Stomach smooth muscle (tissue), 2 donors: ENCODE measurements at regions not wholly inside any gene's neighbourhood (a gene's known extent, or its start where the extent isn't known, plus 50 kb on each side); places are given as distances from the start of the nearest gene placed in this dataset.

Source experiments
- H3K27ac ChIP-seq: one replicate; pipeline ENCODE4 v1.7.0; 2013; ENCODE audit warnings: mild to moderate bottlenecking, low read length, inconsistent platforms
- H3K27me3 ChIP-seq, 2 donors: one replicate each; pipeline ENCODE4 v1.7.0; 2013; ENCODE audit warnings: low read length in 2 of 2; ENCODE audit not compliant: insufficient read depth in 2 of 2, control insufficient read depth in 1 of 2
- H3K36me3 ChIP-seq, 2 donors: one replicate each; pipeline ENCODE4 v1.7.0; 2013; ENCODE audit warnings: low read length in 2 of 2; ENCODE audit not compliant: control insufficient read depth in 2 of 2, insufficient read depth in 2 of 2
- H3K4me1 ChIP-seq: one replicate; pipeline ENCODE4 v1.7.0; 2013; ENCODE audit warnings: low read length; ENCODE audit not compliant: control insufficient read depth, insufficient read depth
- H3K4me3 ChIP-seq, 2 donors: one replicate each; pipeline ENCODE4 v1.7.0; 2013; ENCODE audit warnings: low read length in 2 of 2
- H3K9ac ChIP-seq, 2 donors: one replicate each; pipeline ENCODE4 v1.7.0; 2013; ENCODE audit warnings: low read length in 2 of 2, mild to moderate bottlenecking in 1 of 2
- H3K9me3 ChIP-seq, 2 donors: one replicate each; pipeline ENCODE4 v1.7.0; 2013; ENCODE audit warnings: low read length in 2 of 2; ENCODE audit not compliant: control insufficient read depth in 2 of 2
- donor health status: healthy.
- donor health status: Pancreatic carcinoma.

DNA sequence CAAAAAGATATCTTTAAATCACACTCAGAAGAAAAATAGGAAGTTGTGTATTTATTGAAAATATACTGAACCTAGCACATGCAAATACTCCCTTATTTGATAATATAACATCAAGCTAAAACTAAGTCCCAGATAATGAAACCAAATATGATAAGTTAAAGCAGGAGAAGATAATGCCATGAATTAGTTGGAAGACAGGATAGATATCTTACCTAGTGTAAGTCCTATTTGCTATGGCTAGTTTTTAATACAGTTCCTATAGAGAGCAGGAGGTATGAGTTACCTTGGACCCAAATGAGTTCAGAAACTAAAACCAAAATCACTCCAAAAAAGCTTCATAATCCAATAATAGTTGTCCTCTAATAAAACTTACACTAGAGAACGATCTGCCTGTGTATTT lies 1407.1 kb upstream of the MIR17HG start:
- Histone ChIP-seq H3K27me3 (no peaks in the 10 kb centered on the region), H3K27ac (no peak overlapping the region), H3K9me3 (no peaks in the 10 kb centered on the region), H3K4me1 (no peaks in the 10 kb centered on the region), H3K4me3 (no peak overlapping the region), H3K36me3 (no peaks in the 10 kb centered on the region), H3K9ac (no peak overlapping the region)

GRCh38 chr13:89943139-89943538 lies 1404.3 kb upstream of the MIR17HG start:
- no peak overlapping the region for H3K4me3 ChIP-seq
- no peak overlapping the region for H3K27ac ChIP-seq
- no peaks in the 10 kb centered on the region for H3K36me3 ChIP-seq
- no peaks in the 10 kb centered on the region for H3K27me3 ChIP-seq
- H3K4me1 ChIP-seq = no peaks in the 10 kb centered on the region
- H3K9ac ChIP-seq = no peak overlapping the region
- no peaks in the 10 kb centered on the region for H3K9me3 ChIP-seq

GRCh38 chr13:89950225-89950624 lies 1397.3 kb upstream of the MIR17HG start:
- Histone ChIP-seq H3K9me3 (no peaks in the 10 kb centered on the region), H3K27ac (no peak overlapping the region), H3K4me3 (no peak overlapping the region), H3K4me1 (no peaks in the 10 kb centered on the region), H3K27me3 (no peaks in the 10 kb centered on the region), H3K9ac (no peak overlapping the region), H3K36me3 (no peaks in the 10 kb centered on the region)

GRCh38 chr13:89951341-89951740 lies 1396.1 kb upstream of the MIR17HG start:
- Histone ChIP-seq H3K27me3 (no peaks in the 10 kb centered on the region), H3K4me1 (no peaks in the 10 kb centered on the region), H3K9ac (no peak overlapping the region), H3K36me3 (no peaks in the 10 kb centered on the region), H3K9me3 (no peaks in the 10 kb centered on the region), H3K4me3 (no peak overlapping the region), H3K27ac (no peak overlapping the region)

- Histone ChIP-seq H3K36me3 (no peaks in the 10 kb centered on the region), H3K27ac (no peak overlapping the region), H3K9me3 (no peaks in the 10 kb centered on the region), H3K4me3 (no peak overlapping the region), H3K9ac (no peak overlapping the region), H3K27me3 (no peaks in the 10 kb centered on the region), H3K4me1 (no peaks in the 10 kb centered on the region)
These were observed 1393.9 kb upstream of the MIR17HG start for GRCh38 chr13:89953581-89953980.

- no peaks in the 10 kb centered on the region for H3K27me3 ChIP-seq
- H3K9ac ChIP-seq = no peak overlapping the region
- no peak overlapping the region for H3K4me3 ChIP-seq
- H3K4me1 ChIP-seq = no peaks in the 10 kb centered on the region
- H3K27ac ChIP-seq = no peak overlapping the region
- H3K36me3 ChIP-seq = no peaks in the 10 kb centered on the region
- H3K9me3 ChIP-seq = no peaks in the 10 kb centered on the region
These were observed 1391.7 kb upstream of the MIR17HG start for GRCh38 chr13:89955773-89956172.

DNA sequence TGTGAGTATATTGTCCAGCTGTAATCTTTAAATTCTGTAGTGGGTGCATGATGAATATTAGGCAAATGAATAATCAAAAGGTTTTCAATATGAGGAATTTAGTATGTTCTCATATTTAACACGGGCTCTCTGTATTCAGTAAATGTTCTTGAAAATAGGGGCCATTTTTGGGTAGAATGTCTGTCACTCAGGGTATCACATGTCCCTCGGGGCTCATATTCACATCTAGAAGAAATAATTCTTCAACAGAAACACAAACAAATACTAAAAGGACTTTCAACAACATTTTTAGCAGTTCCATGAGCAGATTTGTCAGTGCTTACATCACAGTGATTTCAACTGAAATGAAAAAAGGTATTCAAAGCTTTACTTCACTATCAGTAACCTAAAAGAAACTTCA lies 1388.4 kb upstream of the MIR17HG start:
- no peaks in the 10 kb centered on the region for H3K27me3 ChIP-seq
- no peak overlapping the region for H3K27ac ChIP-seq
- no peak overlapping the region for H3K9ac ChIP-seq
- no peaks in the 10 kb centered on the region for H3K36me3 ChIP-seq
- no peaks in the 10 kb centered on the region for H3K9me3 ChIP-seq
- H3K4me3 ChIP-seq = no peak overlapping the region
- H3K4me1 ChIP-seq = no peaks in the 10 kb centered on the region

DNA sequence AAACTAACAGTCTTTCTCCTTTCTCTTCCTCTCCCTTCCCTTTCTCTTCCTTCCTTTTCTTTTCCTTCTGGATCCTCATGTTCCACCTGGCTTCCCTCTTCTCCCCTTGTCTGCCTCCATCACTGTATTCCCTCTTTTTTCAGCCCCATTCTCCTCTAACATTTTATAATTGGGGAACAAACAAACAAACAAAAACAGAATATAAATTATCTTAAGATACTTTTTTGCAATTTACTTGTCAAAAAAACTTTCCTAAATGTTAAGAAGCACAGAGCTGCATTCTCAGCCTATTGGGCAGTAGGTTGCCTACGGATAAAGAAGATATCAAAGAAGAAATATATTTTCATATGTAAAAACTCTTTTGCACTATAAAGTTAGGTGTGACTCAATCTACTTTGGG lies 1382.2 kb upstream of the MIR17HG start:
- Histone ChIP-seq H3K27ac (no peak overlapping the region), H3K4me3 (no peak overlapping the region), H3K27me3 (no peaks in the 10 kb centered on the region), H3K36me3 (no peaks in the 10 kb centered on the region), H3K9ac (no peak overlapping the region), H3K9me3 (no peaks in the 10 kb centered on the region), H3K4me1 (no peaks in the 10 kb centered on the region)

DNA sequence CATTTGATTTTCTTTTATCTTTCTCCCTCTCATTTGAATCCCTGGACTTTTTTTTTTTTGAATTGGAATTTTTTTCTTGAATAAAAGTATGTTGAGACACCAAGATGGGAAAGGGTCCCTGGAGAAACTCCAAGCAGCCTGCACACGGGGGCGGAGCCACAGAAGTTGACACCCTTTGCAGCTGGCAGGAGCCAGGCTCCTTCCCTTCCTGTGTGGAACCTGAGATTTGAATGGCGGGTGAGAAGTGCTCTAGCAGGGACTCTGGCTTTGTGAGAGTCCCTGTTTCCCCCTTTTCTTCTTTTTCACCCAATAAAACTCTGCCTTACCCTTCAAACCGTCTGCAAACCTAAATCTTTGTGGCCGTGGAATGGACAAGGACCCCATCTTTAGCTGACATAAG lies 1381.0 kb upstream of the MIR17HG start:
- no peaks in the 10 kb centered on the region for H3K9me3 ChIP-seq
- H3K36me3 ChIP-seq = no peaks in the 10 kb centered on the region
- no peak overlapping the region for H3K4me3 ChIP-seq
- H3K4me1 ChIP-seq = no peaks in the 10 kb centered on the region
- no peak overlapping the region for H3K9ac ChIP-seq
- no peaks in the 10 kb centered on the region for H3K27me3 ChIP-seq
- no peak overlapping the region for H3K27ac ChIP-seq

GRCh38 chr13:89967701-89968100 lies 1379.8 kb upstream of the MIR17HG start:
- no peaks in the 10 kb centered on the region for H3K27me3 ChIP-seq

DNA sequence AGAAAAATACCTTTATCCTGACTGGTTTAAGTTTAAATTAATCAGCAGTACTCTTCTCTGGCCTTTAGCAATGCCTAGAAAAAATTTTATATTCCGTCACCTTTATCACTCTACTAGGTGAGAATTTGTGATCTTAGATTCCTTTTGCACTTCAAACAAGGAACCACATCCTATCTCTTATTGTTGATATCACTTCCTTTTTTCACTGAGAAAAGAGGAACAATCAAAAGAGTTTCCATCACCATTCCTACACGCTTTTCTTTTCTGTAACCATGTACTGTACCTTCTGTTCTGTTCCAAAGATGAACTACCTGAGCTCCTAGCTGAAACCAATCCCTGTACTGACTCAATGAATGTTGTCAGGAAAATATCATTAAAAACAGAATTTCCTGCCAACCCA lies 1379.0 kb upstream of the MIR17HG start:
- no peaks in the 10 kb centered on the region for H3K27me3 ChIP-seq
- H3K27ac ChIP-seq = no peak overlapping the region
- no peaks in the 10 kb centered on the region for H3K9me3 ChIP-seq
- no peak overlapping the region for H3K9ac ChIP-seq
- no peak overlapping the region for H3K4me3 ChIP-seq
- H3K36me3 ChIP-seq = no peaks in the 10 kb centered on the region
- H3K4me1 ChIP-seq = no peaks in the 10 kb centered on the region

More at GRCh38 chr13:89967701-89968100, 1379.8 kb upstream of the MIR17HG start:
- no peak overlapping the region for H3K9ac ChIP-seq
- no peaks in the 10 kb centered on the region for H3K36me3 ChIP-seq
- H3K9me3 ChIP-seq = no peaks in the 10 kb centered on the region
- no peak overlapping the region for H3K4me3 ChIP-seq
- H3K27ac ChIP-seq = no peak overlapping the region
- H3K4me1 ChIP-seq = no peaks in the 10 kb centered on the region

- no peak overlapping the region for H3K27ac ChIP-seq
- H3K9ac ChIP-seq = no peak overlapping the region
- H3K36me3 ChIP-seq = no peaks in the 10 kb centered on the region
- H3K4me3 ChIP-seq = no peak overlapping the region
- H3K4me1 ChIP-seq = no peaks in the 10 kb centered on the region
- no peaks in the 10 kb centered on the region for H3K9me3 ChIP-seq
- H3K27me3 ChIP-seq = no peaks in the 10 kb centered on the region
These were observed 1377.2 kb upstream of the MIR17HG start for GRCh38 chr13:89970353-89970709.
